ENCODE measurements at regions not wholly inside any gene's neighbourhood (a gene's known extent, or its start where the extent isn't known, plus 50 kb on each side); places are given as distances from the start of the nearest gene placed in this dataset.

DNA sequence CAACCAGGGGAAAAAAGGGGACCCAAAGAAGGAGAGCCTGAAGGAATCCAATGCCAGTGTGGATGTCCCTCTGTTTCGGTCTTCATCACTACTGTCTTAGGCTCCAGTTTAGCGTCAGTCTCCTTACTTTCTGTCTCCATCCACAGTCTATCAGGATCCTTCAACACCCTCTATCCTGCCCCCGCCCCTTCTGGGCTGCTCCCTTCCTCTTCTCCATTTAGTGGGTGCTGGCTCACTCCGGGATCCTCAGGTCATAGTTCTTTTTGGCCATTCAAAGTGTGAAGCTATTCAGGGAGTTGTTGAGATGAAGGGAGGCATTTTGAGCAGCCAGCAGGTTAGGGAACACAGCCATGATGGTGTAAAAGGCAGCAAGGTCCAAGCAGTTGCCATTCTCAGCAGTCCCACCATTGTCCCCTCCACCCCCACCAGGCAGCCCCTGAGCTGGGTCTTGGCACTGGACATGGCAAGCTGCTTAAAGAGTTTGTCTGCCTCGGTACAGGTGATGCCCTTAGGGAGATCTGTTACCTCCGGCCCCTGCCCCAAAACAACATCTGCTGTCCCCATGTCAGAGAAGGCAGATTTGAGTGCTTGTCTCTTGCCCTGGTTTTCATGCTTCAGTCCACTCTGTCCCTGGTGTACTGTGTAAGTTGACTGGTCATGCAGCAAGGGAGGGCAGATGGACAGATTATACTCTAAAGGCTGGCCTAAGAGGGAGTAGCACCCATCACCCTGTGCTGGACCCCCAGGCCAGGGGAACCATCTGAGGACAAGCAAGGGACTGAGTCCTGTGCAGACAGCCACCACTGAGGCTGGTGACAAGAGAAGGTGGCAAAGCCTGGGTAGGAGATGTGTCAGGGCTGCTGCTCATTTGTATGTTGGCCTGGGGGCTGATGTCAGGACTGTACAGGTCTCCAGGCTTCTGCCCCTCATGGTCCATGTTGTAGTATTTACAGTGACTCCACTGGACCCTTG is 842.0 kb downstream of the HACE1 start:
- intact Hi-C loops (cut with micrococcal nuclease): no loop called here

More for the DNA sequence above, 842.0 kb downstream of the HACE1 start:
- Histone ChIP-seq H3K9me3 (replicated peaks; ENCODE audit: control insufficient read depth, insufficient read depth, low read length) (no peaks in the 10 kb centered on the region), H3K27me3 (ENCODE audit: control insufficient read depth in 2 of 2, insufficient read depth in 2 of 2, low read length in 2 of 2) (no peaks in the 10 kb centered on the region), H3K4me3 (replicated peaks in 1 of 3; ENCODE audit: insufficient read depth in 1 of 3, low read depth in 1 of 3, low read length in 3 of 3) (no peak overlapping the region), H3K9me1 (replicated peaks; ENCODE audit: control insufficient read depth, extremely low read depth, insufficient read depth, low read length) (no peaks in the 10 kb centered on the region), H3K79me2 (ENCODE audit: control insufficient read depth, insufficient read depth, low read length) (no peaks in the 10 kb centered on the region), H3K27ac (ENCODE audit: insufficient read depth, low read depth, low read length) (no peak overlapping the region), H3K9ac (replicated peaks; ENCODE audit: extremely low read depth, insufficient read depth, low read length) (no peak overlapping the region), H3K4me2 (ENCODE audit: insufficient read depth, low read length) (no peak overlapping the region), H4K20me1 (replicated peaks; ENCODE audit: control insufficient read depth, extremely low read depth, insufficient read depth, low read length) (no peaks in the 10 kb centered on the region), H2AFZ (ENCODE audit: low read depth, low read length) (no peak overlapping the region), H3K36me3 (ENCODE audit: control insufficient read depth in 2 of 2, extremely low read depth in 1 of 2, insufficient read depth in 2 of 2, low read length in 2 of 2) (no peaks in the 10 kb centered on the region), H3K4me1 (ENCODE audit: control insufficient read depth, extremely low read depth, insufficient read depth, low read length) (no peaks in the 10 kb centered on the region)
- ChIA-PET CTCF (no interaction called here), POLR2A (no interaction called here)
- DNase-seq (ENCODE audit: low read depth, low spot score) (no peak), FAIRE-seq (no peak)
- no peak for TF ChIP-seq GATA2 (IDR thresholded peaks at IDR 0.05; ENCODE audit: insufficient read depth, insufficient read length, low read depth, low read length)
- TF ChIP-seq FOS (IDR thresholded peaks at IDR 0.05; ENCODE audit: borderline replicate concordance, insufficient read depth, low read length): no peak
- no peak for TF ChIP-seq CTCF (IDR thresholded peaks at IDR 0.05; ENCODE audit: extremely low read depth in 1 of 2, insufficient read depth in 1 of 2, low read depth in 1 of 2, low read length in 2 of 2)
- no peak for TF ChIP-seq MAX (IDR thresholded peaks at IDR 0.05; ENCODE audit: insufficient read depth, insufficient read length)
- TF ChIP-seq MYC (IDR thresholded peaks at IDR 0.05; ENCODE audit: low read depth, low read length): no peak
- TF ChIP-seq JUN (IDR thresholded peaks at IDR 0.05; ENCODE audit: borderline replicate concordance, insufficient read depth, insufficient read length, low read depth): no peak
- TF ChIP-seq POLR2AphosphoS5 (IDR thresholded peaks at IDR 0.05; ENCODE audit: insufficient read depth, low read depth, low read length): no peak
- TF ChIP-seq EZH2 (IDR thresholded peaks at IDR 0.05; ENCODE audit: borderline replicate concordance, low read depth, low read length, severe bottlenecking): no peak
- no peak for TF ChIP-seq POLR2A (IDR thresholded peaks at IDR 0.05; ENCODE audit: low read depth, low read length)
- BruUV-seq (replicated peaks): no TSS peak
- dilution Hi-C loops (cut with MboI; ENCODE audit: extremely low pct_ligation_motif_present, low sequenced_read_pairs): no loop called here

All from endothelial cell of umbilical vein (primary cell).